Astrocyte of the spinal cord (primary cell): ENCODE measurements at regions not wholly inside any gene's neighbourhood (a gene's known extent, or its start where the extent isn't known, plus 50 kb on each side); places are given as distances from the start of the nearest gene placed in this dataset.

Source experiments
- DNase-seq: peaks from one replicate; pipeline ENCODE4 v3.0.0; 2011; ENCODE audit warnings: low read depth, low spot score
- H3K4me3 ChIP-seq: 2 replicates; pipeline ENCODE4 v1.5.1; 2011; ENCODE audit warnings: low read depth, mild to moderate bottlenecking, low read length, moderate library complexity
- in situ Hi-C: cut with HindIII; loops from 2 replicates; pipeline ENCODE4 v1.10.0; 2017; ENCODE audit warnings: low sequenced_read_pairs
- TF ChIP-seq, protein P1 (sequence below): IDR thresholded peaks from 2 replicates; pipeline ENCODE4 v1.5.1; 2012; ENCODE audit warnings: low read depth, mild to moderate bottlenecking, low read length, inconsistent platforms

DNA sequence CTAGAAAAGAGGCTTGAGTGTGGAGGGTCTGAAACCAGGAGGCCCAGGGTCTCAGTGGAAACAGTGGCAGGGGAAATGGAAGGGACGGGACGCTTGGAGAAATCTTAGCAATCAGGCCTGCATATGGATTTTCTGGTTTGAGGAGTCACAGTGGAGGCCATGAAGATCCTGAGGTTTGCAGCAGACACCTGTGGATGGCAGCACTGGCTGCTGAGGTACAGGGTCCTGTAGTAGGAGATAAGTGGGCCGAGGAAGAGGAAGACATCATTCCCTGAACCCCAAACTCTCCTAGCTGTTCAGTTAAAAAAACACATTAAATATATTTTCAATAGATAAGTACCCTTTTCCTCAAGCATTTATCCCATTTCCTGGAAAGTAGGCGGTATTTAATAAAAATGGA is 208.8 kb upstream of the IGFBP3 start:
- no peak for DNase-seq
- H3K4me3 ChIP-seq: no peak overlapping the region
- in situ Hi-C loops: no loop called here
- TF ChIP-seq, protein P1, sequence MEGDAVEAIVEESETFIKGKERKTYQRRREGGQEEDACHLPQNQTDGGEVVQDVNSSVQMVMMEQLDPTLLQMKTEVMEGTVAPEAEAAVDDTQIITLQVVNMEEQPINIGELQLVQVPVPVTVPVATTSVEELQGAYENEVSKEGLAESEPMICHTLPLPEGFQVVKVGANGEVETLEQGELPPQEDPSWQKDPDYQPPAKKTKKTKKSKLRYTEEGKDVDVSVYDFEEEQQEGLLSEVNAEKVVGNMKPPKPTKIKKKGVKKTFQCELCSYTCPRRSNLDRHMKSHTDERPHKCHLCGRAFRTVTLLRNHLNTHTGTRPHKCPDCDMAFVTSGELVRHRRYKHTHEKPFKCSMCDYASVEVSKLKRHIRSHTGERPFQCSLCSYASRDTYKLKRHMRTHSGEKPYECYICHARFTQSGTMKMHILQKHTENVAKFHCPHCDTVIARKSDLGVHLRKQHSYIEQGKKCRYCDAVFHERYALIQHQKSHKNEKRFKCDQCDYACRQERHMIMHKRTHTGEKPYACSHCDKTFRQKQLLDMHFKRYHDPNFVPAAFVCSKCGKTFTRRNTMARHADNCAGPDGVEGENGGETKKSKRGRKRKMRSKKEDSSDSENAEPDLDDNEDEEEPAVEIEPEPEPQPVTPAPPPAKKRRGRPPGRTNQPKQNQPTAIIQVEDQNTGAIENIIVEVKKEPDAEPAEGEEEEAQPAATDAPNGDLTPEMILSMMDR: no peak

DNA sequence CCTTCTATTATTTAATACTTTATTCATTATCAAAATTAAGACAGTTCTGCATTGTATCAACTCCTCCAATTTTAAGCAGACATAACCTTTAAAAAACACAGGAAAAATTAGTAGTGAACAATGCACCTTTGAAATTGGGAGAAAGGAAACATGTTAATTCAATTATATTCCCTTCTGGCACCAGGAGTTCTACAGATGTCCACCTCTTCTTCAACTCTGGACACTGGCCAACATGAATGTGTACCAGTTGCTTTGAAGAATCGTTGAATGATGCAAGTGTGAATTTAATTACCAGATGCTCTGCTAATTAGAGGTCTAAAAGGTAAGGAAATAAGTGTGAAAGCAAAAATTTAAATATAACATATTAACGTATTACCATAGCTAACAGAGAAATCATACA is 206.7 kb upstream of the IGFBP3 start:
- in situ Hi-C loops: no loop called here
- H3K4me3 ChIP-seq: no peak overlapping the region
- TF ChIP-seq, protein P1: no peak
- DNase-seq: no peak

DNA sequence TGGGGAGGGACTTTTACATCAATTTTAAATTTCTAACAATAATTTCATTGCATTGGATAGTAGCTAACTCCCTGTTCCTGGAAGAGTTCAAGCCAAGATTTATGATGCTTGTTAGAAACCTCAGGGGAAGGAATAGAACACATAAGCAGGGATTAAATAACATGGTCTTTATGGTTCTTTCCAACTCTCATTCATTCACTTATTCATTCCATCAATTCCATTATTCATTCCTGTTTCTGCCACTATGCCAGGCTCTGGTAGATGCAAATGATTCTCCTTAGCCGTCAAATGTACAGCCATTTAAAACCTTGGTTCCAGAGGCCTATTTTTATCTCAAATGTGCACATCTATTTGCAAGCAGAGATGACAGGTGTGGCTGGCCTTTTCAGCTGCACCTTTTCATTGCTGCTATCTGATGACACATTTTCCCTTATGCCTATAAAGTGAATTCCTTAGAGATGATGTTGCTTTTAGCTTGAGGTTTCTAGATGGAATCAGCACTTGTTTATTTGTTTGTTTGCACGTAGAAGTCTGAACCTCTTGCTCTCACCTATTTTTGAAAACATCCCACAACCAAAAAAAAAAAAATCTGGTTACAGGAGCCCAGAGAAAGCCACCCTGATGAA is 205.7 kb upstream of the IGFBP3 start:
- DNase-seq: no peak
- in situ Hi-C loops: no loop called here
- TF ChIP-seq, protein P1: no peak
- no peak overlapping the region for H3K4me3 ChIP-seq

DNA sequence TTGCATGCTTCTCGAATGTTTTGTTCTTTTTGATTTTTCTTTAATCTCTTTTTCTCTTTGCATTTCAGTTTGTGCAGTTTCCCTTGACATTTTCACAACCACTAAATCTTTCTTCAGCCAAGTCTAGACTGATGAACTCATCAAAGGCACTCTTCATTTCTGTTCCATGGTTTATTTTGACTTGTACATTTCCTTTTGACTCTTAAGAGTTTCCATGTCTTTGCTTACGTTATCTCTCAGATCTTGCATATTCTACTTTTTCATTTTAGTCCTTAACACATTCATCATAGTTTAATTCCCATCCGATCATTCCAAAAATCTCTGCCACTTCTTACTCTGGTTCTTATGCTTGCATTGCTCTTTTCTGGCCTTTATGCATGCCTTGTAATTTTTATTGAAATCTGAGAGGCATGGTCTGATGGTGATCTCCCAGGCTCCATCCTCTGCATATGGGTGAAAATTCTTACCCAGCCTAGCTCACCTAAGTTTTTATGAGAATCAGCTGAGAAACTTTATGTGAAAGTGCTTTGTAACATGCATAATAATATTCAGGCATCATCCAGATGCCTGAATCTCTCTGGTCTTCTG is 202.8 kb upstream of the IGFBP3 start:
- TF ChIP-seq, protein P1: no peak
- DNase-seq: no peak
- no peak overlapping the region for H3K4me3 ChIP-seq
- in situ Hi-C loops: no loop called here

DNA sequence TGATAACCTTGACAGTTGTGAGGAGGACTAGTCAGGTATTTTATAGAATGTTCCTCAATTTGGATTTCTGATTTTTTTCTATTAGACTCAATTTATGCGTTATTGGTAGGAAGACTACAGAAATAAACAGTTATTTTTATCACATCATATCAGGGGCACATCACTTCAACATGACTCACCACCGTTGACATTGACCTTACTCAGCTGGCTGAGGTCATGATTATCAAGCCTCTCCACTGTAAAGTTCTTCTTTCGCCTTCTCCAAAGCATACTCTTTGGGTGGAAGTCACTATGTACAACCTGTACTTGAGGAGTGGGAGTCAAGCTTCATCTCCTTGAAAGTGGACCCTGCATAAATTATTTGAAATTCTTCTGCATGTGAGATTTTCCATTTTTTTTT is 194.3 kb upstream of the IGFBP3 start:
- in situ Hi-C loops: no loop called here
- DNase-seq: no peak
- TF ChIP-seq, protein P1: no peak
- H3K4me3 ChIP-seq: no peak overlapping the region

DNA sequence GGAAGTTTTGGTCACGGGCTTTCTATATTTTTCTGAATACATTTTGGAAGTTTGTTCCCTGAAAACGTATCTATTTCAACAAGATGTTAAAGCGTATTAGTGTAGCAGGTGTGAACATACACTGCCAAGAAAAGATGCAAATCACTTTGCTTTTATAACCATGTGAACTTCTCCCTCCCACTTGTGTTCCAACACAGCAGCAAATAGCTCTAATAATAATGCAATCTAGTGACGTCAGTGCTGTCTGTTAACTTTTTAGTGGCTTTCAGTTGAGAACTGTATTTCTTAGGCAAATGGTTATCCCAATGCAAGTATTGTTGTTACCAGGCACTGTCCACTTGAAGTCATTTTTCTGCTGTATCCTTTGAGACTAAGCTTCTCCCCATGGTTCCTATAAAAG is 188.4 kb upstream of the IGFBP3 start:
- DNase-seq: no peak
- no peak overlapping the region for H3K4me3 ChIP-seq
- in situ Hi-C loops: no loop called here
- TF ChIP-seq, protein P1: no peak
